Heart left ventricle (tissue), 13 donors: ENCODE measurements at regions not wholly inside any gene's neighbourhood (a gene's known extent, or its start where the extent isn't known, plus 50 kb on each side); places are given as distances from the start of the nearest gene placed in this dataset.

Experiments used
- POLR2A ChIP-seq, 2 donors: fragments of 450-650 bp; IDR thresholded peaks; one replicate each; pipeline ENCODE4 v1.6.1; 2017; ENCODE audit warnings: antibody characterized with exemption in 2 of 2, mild to moderate bottlenecking in 2 of 2, moderate library complexity in 2 of 2
- TF ChIP-seq, protein P1 (sequence below), 12 donors: fragments of 200-600 bp; sonication (generic) in 4 of 12; IDR thresholded peaks; one replicate each; pipeline versions ENCODE4 v1.5.0 to v1.8.0; 2018 to 2022; ENCODE audit warnings: antibody characterized with exemption in 12 of 12, mild to moderate bottlenecking in 5 of 12
- donor health status: ischemic (EF 13 %, LVEDD 7.1; RV severe dilation, severe dysfunction).
- donor health status: DM: no; HTN: yes; CAD: no.
- donor health status: DM: no; HTN: no; CAD: no.
- donor health status: ischemic (EF 25% LVEDD 6.9; RV normal size, moderate dysfunction).
- donor health status: ischemic (EF 25% LVEDD 5.7; RV mildly dilated, moderate dysfunction).
- donor health status: ischemic (EF 35%, LVEDD 5.7; RV mildly dilated, moderate dysfunction).
- donor health status: nonischemic (EF 11% LVEDD 7.7; RV severe dilation, severe dysfunction).
- donor health status: DM: yes; HTN: yes; CAD: no.
- donor health status: PGD.
- donor health status: ischemic (EF 29% LVEDD 5.4; RV normal size, mild dysfunction).
- donor health status: nonischemic (EF 23%, LVEDD 6.1; RV moderate dilation, normal function).

DNA sequence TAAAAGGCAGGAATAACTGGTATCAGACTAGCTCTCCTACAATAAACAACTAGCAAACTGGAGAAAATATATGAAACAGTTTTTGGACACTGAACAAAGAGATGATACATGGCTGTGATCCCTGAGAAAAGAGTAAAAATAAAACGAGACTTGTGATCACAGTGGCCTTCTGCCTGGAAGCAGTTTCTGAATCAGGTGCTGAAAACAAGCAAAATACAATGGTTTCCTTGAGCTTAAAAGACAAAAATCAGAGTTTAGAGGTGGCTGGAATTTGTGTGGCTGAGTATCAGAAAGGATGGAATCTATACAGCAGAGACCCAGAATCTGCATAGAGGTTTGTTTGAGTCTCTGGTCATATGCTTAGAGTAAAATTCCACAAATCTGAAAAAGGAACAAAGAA, 242.5 kb upstream of the SOX9 start:
- TF ChIP-seq, protein P1, sequence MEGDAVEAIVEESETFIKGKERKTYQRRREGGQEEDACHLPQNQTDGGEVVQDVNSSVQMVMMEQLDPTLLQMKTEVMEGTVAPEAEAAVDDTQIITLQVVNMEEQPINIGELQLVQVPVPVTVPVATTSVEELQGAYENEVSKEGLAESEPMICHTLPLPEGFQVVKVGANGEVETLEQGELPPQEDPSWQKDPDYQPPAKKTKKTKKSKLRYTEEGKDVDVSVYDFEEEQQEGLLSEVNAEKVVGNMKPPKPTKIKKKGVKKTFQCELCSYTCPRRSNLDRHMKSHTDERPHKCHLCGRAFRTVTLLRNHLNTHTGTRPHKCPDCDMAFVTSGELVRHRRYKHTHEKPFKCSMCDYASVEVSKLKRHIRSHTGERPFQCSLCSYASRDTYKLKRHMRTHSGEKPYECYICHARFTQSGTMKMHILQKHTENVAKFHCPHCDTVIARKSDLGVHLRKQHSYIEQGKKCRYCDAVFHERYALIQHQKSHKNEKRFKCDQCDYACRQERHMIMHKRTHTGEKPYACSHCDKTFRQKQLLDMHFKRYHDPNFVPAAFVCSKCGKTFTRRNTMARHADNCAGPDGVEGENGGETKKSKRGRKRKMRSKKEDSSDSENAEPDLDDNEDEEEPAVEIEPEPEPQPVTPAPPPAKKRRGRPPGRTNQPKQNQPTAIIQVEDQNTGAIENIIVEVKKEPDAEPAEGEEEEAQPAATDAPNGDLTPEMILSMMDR (IDR thresholded peaks at IDR 0.05): no peak
- no peak for TF ChIP-seq POLR2A (IDR thresholded peaks at IDR 0.05)
